Neural cell (in vitro differentiated cells): ENCODE measurements at regions not wholly inside any gene's neighbourhood (a gene's known extent, or its start where the extent isn't known, plus 50 kb on each side); places are given as distances from the start of the nearest gene placed in this dataset.

Experiments used
- H2AFZ ChIP-seq: fragments of 200-600, 300-800 bp; sonication (generic), shearing (Covaris generic); 2 replicates; pipeline ENCODE4 v1.6.0; 2014; ENCODE audit warnings: low read depth, mild to moderate bottlenecking, antibody characterized with exemption, low read length, moderate library complexity
- H3F3A ChIP-seq: fragments of 200-600 bp; shearing (Covaris generic); 2 replicates; pipeline ENCODE4 v1.6.1; 2016; ENCODE audit warnings: mild to moderate bottlenecking, moderate library complexity, mixed read lengths, antibody characterized with exemption, low read length; ENCODE audit not compliant: insufficient read depth, poor library complexity, severe bottlenecking
- H3K27ac ChIP-seq: fragments of 200-600, 300-800 bp; sonication (generic), shearing (Covaris generic); 2 replicates; pipeline ENCODE4 v1.5.1; 2014; ENCODE audit warnings: mild to moderate bottlenecking, low read length, moderate library complexity
- H3K27me3 ChIP-seq: fragments of 300-800, 200-600 bp; sonication (generic), shearing (Covaris generic); 2 replicates; pipeline ENCODE4 v1.6.0; 2014; ENCODE audit warnings: mild to moderate bottlenecking, low read depth, low read length, moderate library complexity; ENCODE audit not compliant: insufficient read depth
- H3K36me3 ChIP-seq: fragments of 300-800, 200-600 bp; sonication (generic), shearing (Covaris generic); 2 replicates; pipeline ENCODE4 v1.5.1; 2014; ENCODE audit warnings: mild to moderate bottlenecking, antibody characterized with exemption, low read length, moderate library complexity; ENCODE audit not compliant: insufficient read depth
- H3K4me2 ChIP-seq: fragments of 300-800, 200-600 bp; sonication (generic), shearing (Covaris generic); 2 replicates; pipeline ENCODE4 v1.6.0; 2014; ENCODE audit warnings: mild to moderate bottlenecking, low read length
- H3K4me3 ChIP-seq: fragments of 300-800, 200-600 bp; sonication (generic), shearing (Covaris generic); 2 replicates; pipeline ENCODE4 v1.5.1; 2014; ENCODE audit warnings: mild to moderate bottlenecking, low read length, moderate library complexity
- H3K79me2 ChIP-seq: fragments of 200-600 bp; shearing (Covaris generic); replicated peaks from 2 replicates; pipeline ENCODE4 v1.6.0; 2014; ENCODE audit warnings: mild to moderate bottlenecking, low read length, moderate library complexity; ENCODE audit not compliant: insufficient read depth
- H3K9ac ChIP-seq: fragments of 300-800, 200-600 bp; sonication (generic), shearing (Covaris generic); 2 replicates; pipeline ENCODE4 v1.6.1; 2016; ENCODE audit warnings: mild to moderate bottlenecking, low read length, mixed read lengths
- H3K9me2 ChIP-seq: fragments of 200-600 bp; shearing (Covaris generic); 2 replicates; pipeline ENCODE4 v1.6.1; 2016; ENCODE audit warnings: mild to moderate bottlenecking, low read length, mixed read lengths; ENCODE audit not compliant: insufficient read depth
- H3K9me3 ChIP-seq: fragments of 200-600, 300-800 bp; sonication (generic), shearing (Covaris generic); 2 replicates; pipeline ENCODE4 v1.6.1; 2016; ENCODE audit warnings: mild to moderate bottlenecking, mixed run types, low read length, moderate library complexity, mixed read lengths
- H4K20me1 ChIP-seq: fragments of 200-600 bp; shearing (Covaris generic); 2 replicates; pipeline ENCODE4 v1.6.1; 2016; ENCODE audit warnings: mild to moderate bottlenecking, mixed run types; ENCODE audit not compliant: insufficient read depth
- CTCF ChIP-seq: fragments of 450-650 bp; IDR thresholded peaks from 2 replicates; pipeline ENCODE4 v1.5.1; 2014; ENCODE audit warnings: antibody characterized with exemption, mild to moderate bottlenecking, moderate library complexity; ENCODE audit not compliant: poor library complexity, severe bottlenecking
- EP300 ChIP-seq: fragments of 450-650 bp; conservative IDR thresholded peaks from 2 replicates; pipeline ENCODE4 v1.6.1; 2014; ENCODE audit warnings: antibody characterized with exemption, mild to moderate bottlenecking, moderate library complexity; ENCODE audit not compliant: poor library complexity, severe bottlenecking
- EZH2 ChIP-seq: fragments of 200-600, 300-800 bp; shearing (Covaris generic), sonication (generic); IDR thresholded peaks from 2 replicates; pipeline ENCODE4 v1.6.1; 2014; ENCODE audit warnings: antibody characterized with exemption, low read length, borderline replicate concordance, mild to moderate bottlenecking; ENCODE audit not compliant: insufficient read depth, poor library complexity, severe bottlenecking
- MXI1 ChIP-seq: fragments of 450-650 bp; conservative IDR thresholded peaks from 2 replicates; pipeline ENCODE4 v1.6.1; 2014; ENCODE audit warnings: antibody characterized with exemption, mild to moderate bottlenecking; ENCODE audit not compliant: poor library complexity, severe bottlenecking
- POLR2AphosphoS5 ChIP-seq: IDR thresholded peaks from 2 replicates; pipeline ENCODE4 v1.6.1; 2012
- RAD21 ChIP-seq: fragments of 450-650 bp; conservative IDR thresholded peaks from 2 replicates; pipeline ENCODE4 v1.6.1; 2014; ENCODE audit warnings: antibody characterized with exemption, mild to moderate bottlenecking, moderate library complexity
- REST ChIP-seq: IDR thresholded peaks from 2 replicates; pipeline ENCODE4 v1.6.1; 2012; ENCODE audit warnings: borderline replicate concordance
- SMC3 ChIP-seq: fragments of 450-650 bp; conservative IDR thresholded peaks from 2 replicates; pipeline ENCODE4 v1.6.1; 2014; ENCODE audit warnings: antibody characterized with exemption, mild to moderate bottlenecking, moderate library complexity; ENCODE audit not compliant: poor library complexity
- TAF1 ChIP-seq: IDR thresholded peaks from 2 replicates; pipeline ENCODE4 v1.6.1; 2012; ENCODE audit warnings: low read depth

GRCh38 chr4:180189666-180190065 is 2053.5 kb upstream of the TENM3 start:
- Histone ChIP-seq H3K9ac (no peak overlapping the region), H3K36me3 (no peaks in the 10 kb centered on the region), H3K79me2 (no peaks in the 10 kb centered on the region), H2AFZ (no peak overlapping the region), H3K9me3 (no peaks in the 10 kb centered on the region), H3K4me3 (no peak overlapping the region), H3K9me2 (no peaks in the 10 kb centered on the region), H3K27ac (no peak overlapping the region), H3F3A (no peaks in the 10 kb centered on the region), H3K4me2 (no peak overlapping the region), H4K20me1 (no peaks in the 10 kb centered on the region), H3K27me3 (no peaks in the 10 kb centered on the region)
- no peak for TF ChIP-seq SMC3
- TF ChIP-seq CTCF: no peak
- no peak for TF ChIP-seq EP300
- TF ChIP-seq RAD21: no peak
- TF ChIP-seq REST: no peak
- no peak for TF ChIP-seq TAF1
- TF ChIP-seq POLR2AphosphoS5: no peak
- no peak for TF ChIP-seq EZH2
- no peak for TF ChIP-seq MXI1

- no peak overlapping the region for H3K9ac ChIP-seq
- TF ChIP-seq REST: no peak
- no peak for TF ChIP-seq EZH2
- no peak for TF ChIP-seq SMC3
- no peak for TF ChIP-seq MXI1
- no peak for TF ChIP-seq TAF1
- TF ChIP-seq EP300: no peak
- no peak for TF ChIP-seq RAD21
- no peak for TF ChIP-seq CTCF
- no peak for TF ChIP-seq POLR2AphosphoS5
- H3K4me2 ChIP-seq: no peak overlapping the region
- no peaks in the 10 kb centered on the region for H4K20me1 ChIP-seq
- H3K9me2 ChIP-seq: no peaks in the 10 kb centered on the region
- H3K27me3 ChIP-seq: no peaks in the 10 kb centered on the region
- H3K36me3 ChIP-seq: no peaks in the 10 kb centered on the region
- no peaks in the 10 kb centered on the region for H3K9me3 ChIP-seq
- H3F3A ChIP-seq: no peaks in the 10 kb centered on the region
- no peak overlapping the region for H3K27ac ChIP-seq
- no peak overlapping the region for H3K4me3 ChIP-seq
- no peak overlapping the region for H2AFZ ChIP-seq
- H3K79me2 ChIP-seq: no peaks in the 10 kb centered on the region
Measured at GRCh38 chr4:180190382-180190781, 2052.8 kb upstream of the TENM3 start.
